HG02852 (cell line): ENCODE measurements at regions not wholly inside any gene's neighbourhood (a gene's known extent, or its start where the extent isn't known, plus 50 kb on each side); places are given as distances from the start of the nearest gene placed in this dataset.

Source experiments
- ATAC-seq: cut with Tn5 transposase; IDR thresholded peaks from one replicate; pipeline ENCODE4 v1.9.1; 2021; ENCODE audit warnings: mild to moderate bottlenecking, moderate library complexity; ENCODE audit not compliant: unreplicated experiment

DNA sequence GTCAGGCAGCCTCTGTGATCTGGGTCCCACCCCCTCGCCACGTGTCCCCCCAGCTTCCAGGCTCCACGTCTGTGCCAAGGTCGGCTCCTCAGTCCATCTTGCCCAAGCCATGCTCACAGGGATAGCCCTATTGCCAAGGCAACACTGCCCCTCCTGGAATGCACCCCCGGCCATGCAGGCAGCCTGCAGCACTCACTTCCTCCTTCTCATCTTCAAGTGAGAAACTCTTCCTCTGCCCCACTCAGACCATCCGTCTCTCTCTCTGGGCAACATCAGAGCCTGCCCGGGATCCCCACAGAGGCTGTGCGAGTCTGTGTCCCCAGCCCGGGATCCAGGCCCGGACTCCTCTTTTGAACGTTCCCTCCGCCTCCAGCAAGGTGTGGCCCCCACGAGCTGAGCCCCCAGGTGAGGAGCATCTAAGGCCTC lies 852.3 kb downstream of the BRD1 start:
- no peak for ATAC-seq

- no peak for ATAC-seq
These were observed 853.0 kb downstream of the BRD1 start for GRCh38 chr22:48974443-48975315.

DNA sequence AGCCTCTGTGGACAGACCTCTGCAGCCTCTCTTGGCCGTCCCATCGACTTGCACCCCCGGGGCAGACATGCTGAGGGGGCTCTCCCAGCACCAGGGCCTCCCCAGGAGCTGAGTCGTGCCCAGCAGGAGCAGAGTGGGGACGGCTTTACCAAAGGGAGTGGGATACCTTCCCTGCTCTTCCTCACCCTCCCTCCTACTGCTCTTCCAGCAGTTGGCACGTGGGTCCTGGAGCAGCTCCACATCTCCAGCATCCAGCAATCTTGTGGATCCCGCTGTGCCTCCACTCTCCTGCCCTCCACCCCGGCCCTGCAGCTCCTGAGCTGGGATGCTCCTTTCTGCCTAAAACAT lies 854.0 kb downstream of the BRD1 start:
- no peak for ATAC-seq

DNA sequence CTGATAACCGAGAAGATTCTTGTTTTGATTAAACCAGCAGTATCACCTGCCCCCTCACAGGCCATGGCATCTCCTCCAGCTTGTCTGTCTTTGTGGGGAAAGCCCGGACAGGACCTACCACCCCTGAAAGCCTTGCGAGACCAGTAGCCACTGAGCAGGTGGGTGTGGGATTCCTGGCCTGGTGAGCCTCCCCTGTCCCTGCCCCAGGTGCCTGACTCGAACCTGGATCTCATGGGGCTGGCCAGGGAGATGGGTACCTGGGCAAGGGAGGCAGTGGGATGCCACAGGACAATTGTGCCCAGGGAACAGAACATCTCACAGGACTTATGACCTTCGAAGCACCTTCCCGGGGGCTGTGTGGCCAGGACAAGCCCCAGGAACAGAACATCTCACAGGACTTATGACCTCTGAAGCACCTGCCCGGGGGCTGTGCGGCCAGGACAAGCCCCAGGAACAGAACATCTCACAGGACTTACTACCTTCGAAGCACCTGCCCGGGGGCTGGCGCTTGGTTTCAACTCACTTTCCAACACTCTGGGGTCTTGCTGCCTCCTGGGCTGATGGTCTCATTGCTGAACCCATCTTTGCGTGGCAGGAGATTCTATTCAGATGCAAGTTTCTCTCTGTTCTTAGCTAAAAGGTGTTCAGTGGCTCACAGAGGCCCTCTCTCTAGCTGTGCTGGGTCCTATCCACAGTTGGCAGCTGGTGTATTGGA lies 854.5 kb downstream of the BRD1 start:
- ATAC-seq: no peak

- ATAC-seq: no peak
These were observed 859.3 kb downstream of the BRD1 start for GRCh38 chr22:48968201-48968959.

DNA sequence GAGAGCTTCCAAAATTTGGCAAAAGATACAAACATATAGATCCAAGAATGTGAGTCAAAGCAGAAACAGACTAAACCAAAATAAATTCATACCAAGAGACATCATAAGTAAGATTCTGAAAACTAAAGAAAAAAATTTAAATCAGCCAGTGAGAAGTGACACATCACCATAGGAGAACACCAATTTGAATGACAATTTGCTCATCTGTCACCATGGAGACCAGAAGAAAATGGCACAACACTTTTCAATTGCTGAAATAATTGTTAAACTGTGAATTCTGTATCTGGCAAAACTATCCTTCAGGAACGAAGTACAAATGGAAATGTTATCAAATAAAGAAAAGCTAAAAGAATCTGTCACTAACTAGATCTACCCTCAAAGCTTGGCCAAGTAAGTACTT lies 864.3 kb downstream of the BRD1 start:
- no peak for ATAC-seq

DNA sequence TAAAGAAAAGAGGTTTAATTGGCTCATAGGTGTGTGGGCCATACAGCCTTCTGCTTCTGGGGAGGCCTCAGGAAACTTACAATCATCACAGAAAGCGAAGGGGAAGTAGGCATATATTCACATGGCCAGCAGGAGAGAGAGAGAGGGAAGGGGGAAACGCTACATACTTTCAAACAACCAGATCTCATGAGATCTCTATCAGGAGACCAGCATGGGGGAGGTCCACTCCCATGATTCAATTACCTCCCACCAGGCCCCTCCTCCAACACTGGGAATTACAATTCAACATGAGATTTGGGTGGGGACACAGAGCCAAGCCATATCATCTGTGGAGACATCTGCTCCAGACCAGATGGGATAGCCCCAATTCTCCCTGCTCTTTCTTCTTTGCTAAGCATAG lies 866.0 kb downstream of the BRD1 start:
- no peak for ATAC-seq

DNA sequence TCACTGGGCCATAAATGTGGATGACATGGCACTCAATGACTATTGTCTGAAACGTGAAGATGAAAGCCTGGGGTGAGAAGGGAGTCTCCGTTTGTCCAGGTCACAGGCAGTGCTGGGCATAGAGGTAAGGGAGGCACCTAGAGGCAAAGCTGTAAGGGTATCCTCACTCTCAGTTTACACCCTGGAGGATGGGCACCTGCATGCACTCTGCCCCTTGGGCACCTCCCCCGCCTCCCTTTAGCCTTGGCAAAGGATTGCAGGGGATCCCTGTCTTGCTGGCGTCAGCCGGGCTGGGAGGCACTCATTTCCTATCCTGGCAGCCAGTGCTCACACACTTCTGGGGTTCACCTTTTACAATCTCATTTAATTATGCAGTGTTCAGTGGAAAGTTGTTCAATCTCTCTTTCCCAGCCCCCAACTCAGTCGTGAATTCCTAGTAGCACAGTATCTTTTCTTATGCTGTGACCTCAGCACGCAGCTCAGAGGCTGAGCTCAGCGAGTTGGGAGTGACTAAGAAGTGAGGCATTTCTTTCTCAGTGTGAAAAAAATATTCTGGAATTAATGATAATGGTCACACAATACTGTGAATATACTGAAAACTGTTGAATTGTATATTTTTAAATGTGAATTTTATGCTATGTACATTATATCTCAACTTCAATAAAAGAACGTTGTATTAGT lies 866.6 kb downstream of the BRD1 start:
- ATAC-seq: no peak

DNA sequence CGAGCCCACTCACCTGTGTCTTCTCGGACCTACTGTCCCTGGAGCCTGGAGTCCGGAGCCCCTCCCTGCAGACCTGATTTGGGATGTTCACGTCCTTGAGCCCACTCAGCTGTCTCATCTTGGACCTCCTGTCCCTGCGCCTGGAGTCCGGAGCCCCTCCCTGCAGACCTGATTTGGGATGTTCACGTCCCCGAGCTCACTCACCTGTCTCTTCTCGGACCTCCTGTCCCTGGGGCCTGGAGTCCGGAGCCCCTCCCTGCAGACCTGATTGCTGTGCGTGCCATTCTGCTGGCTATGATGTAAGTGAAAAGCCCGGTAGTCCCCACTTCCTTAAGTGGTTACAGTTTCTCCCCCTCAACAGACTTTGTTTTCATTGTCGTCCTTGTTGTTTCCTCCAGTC lies 867.1 kb downstream of the BRD1 start:
- no peak for ATAC-seq

DNA sequence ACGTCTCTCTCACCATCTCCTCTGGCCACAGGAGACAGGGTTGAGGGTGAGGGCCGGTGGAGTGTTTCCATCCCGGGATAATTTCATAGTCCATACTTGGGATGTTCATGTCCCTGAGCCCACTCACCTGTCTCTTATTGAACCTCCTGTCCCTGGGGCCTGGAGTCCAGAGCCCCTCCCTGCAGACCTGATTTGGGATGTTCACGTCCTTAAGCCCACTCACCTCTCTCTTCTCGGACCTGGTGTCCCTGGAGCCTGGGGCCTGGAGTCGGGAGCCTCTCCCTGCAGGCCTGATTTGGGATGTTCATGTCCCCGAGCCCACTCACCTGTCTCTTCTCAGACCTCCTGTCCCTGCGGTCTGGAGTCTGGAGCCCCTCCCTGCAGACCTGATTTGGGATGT lies 868.2 kb downstream of the BRD1 start:
- no peak for ATAC-seq

- ATAC-seq: no peak
These were observed 869.7 kb downstream of the BRD1 start for GRCh38 chr22:48957987-48958321.

DNA sequence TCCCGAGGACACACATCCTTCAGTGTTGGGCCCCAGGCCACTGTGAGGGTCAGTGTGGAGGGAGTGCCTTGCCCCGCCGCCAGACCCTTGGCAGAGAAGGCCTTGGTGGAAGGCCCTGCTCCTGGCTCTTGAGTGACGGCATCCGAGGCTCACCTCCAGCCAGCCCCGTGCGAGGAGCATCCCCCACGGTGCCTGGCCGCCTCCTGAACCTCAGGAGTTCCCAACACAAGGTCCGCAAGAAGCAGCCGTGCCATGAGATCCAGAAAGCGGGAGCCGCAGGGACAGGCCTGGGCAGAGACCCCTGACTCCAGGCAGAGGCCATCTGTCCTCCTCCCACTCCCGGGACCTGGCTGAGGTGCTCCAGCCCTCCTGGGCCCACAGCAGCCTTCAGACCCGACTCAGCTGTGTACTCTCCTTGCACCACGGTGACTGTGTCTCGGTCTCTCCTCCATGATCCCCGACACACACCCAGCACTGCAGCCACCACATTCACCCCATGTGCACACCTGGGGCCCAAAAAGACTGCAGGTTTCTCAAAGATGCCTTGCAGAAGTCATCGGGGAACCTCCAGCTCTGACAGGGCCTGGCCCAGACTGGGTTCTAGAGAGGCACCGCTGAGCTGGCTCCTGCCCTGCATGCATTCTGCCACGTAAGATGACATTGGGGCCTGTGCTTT lies 870.2 kb downstream of the BRD1 start:
- ATAC-seq: no peak

DNA sequence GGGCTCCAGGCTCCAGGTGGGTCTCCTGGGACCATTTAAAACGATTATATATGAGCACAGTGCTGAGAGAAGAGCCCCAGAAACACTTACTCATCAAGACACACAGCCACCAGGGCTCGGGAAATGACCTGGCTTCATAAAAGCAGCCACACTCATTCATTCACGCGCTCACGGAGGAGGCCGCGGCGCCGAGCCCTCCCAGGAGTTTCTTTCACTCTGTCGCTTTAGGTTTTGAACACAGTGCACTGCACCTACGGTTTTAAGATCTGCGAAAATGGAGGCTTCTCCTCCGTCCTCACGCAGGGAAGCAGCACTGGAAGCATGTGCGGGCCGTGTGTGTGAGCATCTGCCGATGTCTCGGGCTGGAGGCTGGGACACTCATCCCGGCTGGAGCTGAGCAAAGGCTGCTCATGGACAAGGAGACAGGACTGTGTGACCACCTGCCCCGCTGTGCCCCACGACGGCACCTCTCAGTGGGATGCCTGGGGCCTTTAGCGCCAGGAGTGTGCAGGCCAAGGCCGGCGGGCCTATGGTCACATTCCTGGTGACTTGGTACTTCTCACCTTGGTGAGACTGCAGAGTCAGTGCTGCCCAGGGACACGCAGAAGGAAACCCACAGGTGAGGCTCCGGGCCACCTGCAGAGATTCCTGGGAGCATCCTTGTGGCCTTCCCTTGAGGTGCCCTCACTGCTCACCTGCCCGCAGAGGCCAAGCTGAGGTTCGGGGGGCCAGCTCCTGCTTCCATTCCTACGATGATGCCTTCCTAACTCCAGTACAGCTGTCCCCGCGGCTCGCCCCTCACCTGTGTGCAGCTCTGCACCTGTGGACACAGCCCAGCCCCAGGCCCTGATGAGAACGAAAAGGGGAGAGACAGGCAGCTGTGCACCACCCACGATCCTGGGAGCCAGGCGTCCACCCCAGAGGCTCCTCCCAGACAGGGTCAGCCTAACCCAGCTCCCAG lies 872.0 kb downstream of the BRD1 start:
- ATAC-seq: no peak

GRCh38 chr22:48954781-48955311 lies 872.8 kb downstream of the BRD1 start:
- ATAC-seq: no peak

DNA sequence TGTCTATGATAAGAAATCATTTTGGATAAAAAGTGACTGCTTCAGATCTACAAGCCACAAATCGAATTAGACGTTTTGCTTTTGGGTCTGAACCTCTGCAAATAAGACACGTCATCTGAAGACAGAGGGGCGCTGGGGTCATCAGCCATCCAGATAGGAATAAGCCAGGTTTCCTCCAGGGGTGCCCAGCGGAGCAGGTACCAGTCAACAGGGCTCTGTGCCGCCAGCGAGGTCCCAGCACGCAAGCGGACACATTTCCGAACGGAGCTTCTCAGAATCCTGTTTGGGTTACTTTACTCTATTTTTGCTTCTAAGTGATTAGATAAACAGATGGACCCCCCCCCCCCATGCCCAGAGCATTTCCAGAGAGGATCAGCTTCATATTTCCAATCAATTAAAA lies 873.8 kb downstream of the BRD1 start:
- ATAC-seq: no peak

GRCh38 chr22:48953103-48953720 lies 874.5 kb downstream of the BRD1 start:
- ATAC-seq: no peak

DNA sequence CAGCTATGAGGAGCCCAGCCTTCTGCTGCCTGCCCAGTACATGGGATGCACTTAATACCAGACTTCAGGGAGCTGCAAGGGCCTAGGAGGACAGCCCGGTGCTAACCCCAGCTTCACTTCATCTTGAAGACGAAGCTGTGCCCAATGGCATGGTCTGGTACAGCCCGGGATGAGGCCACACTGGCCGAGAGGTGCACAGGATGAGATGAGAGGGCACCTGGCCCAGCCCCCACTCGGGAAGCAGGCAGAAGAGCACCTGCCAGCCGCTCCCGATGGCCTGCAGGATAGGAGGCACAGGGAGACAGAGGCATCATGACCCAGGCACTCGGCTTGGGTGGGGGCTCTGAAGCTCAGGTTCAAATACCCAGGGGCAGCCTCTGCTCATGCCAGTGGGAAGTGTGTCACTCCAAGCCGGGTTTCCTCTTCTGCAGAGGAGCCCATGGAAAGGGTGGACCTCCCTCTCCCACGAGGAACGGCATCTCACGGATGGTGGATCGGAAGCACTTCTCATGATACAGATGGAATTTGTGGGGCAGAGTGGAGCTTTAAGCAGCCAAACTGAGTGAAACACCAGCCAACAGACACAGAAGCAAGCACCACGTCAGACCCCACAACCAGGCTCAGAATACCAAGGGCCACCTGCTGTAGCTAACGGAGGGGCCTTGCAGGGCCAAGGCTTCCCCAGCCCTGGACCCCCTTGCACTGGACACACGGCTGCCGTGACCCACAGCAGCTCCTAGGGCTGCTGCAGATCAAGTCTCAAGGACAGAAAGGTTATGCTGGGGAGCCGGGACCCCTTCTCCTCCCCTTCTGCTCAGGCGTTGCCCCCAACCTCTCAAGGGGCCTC lies 875.2 kb downstream of the BRD1 start:
- no peak for ATAC-seq

DNA sequence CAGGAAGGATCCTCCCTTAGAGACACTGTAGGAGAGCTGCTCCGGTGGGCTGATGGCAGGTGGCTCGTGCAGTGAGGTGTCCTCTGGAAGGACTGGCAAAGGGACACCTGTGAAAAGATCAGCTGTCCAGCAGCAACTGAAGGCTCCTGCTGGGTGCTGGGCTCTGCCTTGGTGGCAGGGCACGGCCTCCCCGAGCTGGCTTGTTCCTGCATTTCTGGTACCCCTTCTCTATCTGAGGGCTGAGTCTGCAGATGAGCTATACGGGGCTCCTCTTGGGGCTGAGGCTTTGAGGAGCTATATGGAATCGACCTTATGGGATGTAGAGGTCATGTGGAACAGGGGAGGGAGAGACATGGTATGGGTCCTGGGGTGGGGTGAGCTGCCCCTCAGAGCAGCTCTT lies 875.8 kb downstream of the BRD1 start:
- ATAC-seq: no peak
